ENCODE measurements at regions not wholly inside any gene's neighbourhood (a gene's known extent, or its start where the extent isn't known, plus 50 kb on each side); places are given as distances from the start of the nearest gene placed in this dataset.

DNA sequence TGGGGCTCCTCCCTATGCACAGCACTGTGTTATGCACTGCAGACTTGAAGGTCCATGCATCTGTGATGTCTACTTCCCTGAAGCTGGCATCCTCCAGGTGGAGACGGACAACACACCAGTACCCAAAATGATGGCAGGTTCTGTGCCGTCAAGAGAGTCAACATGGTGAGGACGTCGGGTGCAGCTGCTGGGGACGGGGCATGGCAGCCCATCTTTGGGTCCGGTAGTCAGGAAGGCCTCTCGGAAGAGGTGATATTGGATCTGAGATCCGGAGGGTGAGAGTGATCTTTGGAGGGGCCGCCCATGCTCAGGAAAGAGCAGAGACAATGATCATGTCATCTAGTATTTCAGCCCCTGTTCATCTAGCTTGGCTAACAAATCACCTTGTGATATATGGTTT is 104.1 kb downstream of the RIPK4 start:
- Histone ChIP-seq H3K4me1 (ENCODE audit: insufficient read depth, low read length) (peaks cover 7% of the 10 kb centered on the region; the same call in 1 of the 2 replicates), H3K9ac (ENCODE audit: low read depth, low read length) (no peak overlapping the region), H3K4me3 (ENCODE audit: low read length) (no peak overlapping the region), H3K27me3 (ENCODE audit: insufficient read depth, low read length) (no peaks in the 10 kb centered on the region), H3K9me3 (ENCODE audit: insufficient read depth, low read depth, low read length) (no peaks in the 10 kb centered on the region), H3K27ac (ENCODE audit: low read depth, low read length) (no peak overlapping the region), H3K36me3 (ENCODE audit: insufficient read depth, low read length) (no peaks in the 10 kb centered on the region)
- 91% methylated on average over 9 of the region's 9 CpGs for WGBS

DNA sequence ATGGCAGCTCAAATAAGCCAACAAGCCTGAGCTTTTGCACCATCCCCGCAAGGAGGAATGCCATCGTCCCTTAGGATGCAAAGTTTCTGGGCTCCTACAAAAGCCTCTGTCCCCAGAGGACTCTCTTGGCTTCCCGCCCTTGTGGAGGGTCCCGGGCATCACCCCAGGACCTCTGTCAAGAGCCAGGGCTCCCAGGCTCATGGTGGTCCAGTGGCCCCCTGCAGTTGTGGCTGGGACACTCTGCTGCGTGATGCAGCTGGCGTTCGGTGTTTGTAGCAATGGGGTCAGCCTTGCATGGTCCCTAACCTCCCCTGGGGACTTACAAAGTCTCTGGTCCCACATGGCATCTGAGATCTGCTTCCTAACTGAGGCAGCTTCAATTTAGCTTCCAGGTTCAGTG is 104.7 kb downstream of the RIPK4 start:
- WGBS = 94% methylated on average over 7 of the region's 7 CpGs
- Histone ChIP-seq H3K4me1 (ENCODE audit: insufficient read depth, low read length) (peaks cover 10% of the 10 kb centered on the region), H3K27ac (ENCODE audit: low read depth, low read length) (no peak overlapping the region), H3K27me3 (ENCODE audit: insufficient read depth, low read length) (no peaks in the 10 kb centered on the region), H3K9ac (ENCODE audit: low read depth, low read length) (no peak overlapping the region), H3K9me3 (ENCODE audit: insufficient read depth, low read depth, low read length) (no peaks in the 10 kb centered on the region), H3K36me3 (ENCODE audit: insufficient read depth, low read length) (no peaks in the 10 kb centered on the region), H3K4me3 (ENCODE audit: low read length) (no peak overlapping the region)

DNA sequence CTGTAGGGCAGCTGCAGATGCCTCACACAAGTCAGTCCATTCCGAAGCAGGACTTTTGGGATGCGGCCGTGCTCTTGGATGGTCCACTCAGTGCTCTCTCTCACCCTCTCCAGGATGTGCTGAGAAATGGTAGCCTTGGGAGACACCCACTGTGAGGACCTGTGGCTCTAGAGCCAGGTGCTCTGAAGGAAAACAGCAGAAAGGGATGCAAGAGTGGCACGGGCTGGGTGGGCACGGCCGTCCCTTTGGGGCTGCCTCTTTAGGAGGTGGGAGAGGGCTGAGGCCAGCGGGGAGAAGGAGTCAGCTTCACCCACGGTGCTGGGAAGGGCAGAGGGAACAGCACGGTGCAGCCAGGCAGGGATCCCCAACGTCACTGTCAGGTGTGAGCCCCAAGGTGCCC is 106.1 kb downstream of the RIPK4 start:
- no peak overlapping the region for H3K9ac ChIP-seq (ENCODE audit: low read depth, low read length)
- no peak overlapping the region for H3K27ac ChIP-seq (ENCODE audit: low read depth, low read length)
- H3K27me3 ChIP-seq (ENCODE audit: insufficient read depth, low read length) = no peaks in the 10 kb centered on the region
- H3K9me3 ChIP-seq (ENCODE audit: insufficient read depth, low read depth, low read length) = no peaks in the 10 kb centered on the region
- 76% methylated on average over 10 of the region's 10 CpGs for WGBS
- no peaks in the 10 kb centered on the region for H3K36me3 ChIP-seq (ENCODE audit: insufficient read depth, low read length)
- no peak overlapping the region for H3K4me3 ChIP-seq (ENCODE audit: low read length)
- H3K4me1 ChIP-seq (ENCODE audit: insufficient read depth, low read length) = peaks cover 14% of the 10 kb centered on the region

- Histone ChIP-seq H3K4me1 (ENCODE audit: insufficient read depth, low read length) (peaks cover 14% of the 10 kb centered on the region), H3K9ac (ENCODE audit: low read depth, low read length) (no peak overlapping the region), H3K9me3 (ENCODE audit: insufficient read depth, low read depth, low read length) (no peaks in the 10 kb centered on the region), H3K36me3 (ENCODE audit: insufficient read depth, low read length) (no peaks in the 10 kb centered on the region), H3K4me3 (ENCODE audit: low read length) (no peak overlapping the region), H3K27ac (ENCODE audit: low read depth, low read length) (no peak overlapping the region), H3K27me3 (ENCODE audit: insufficient read depth, low read length) (no peaks in the 10 kb centered on the region)
- WGBS = 92% methylated on average over 16 of the region's 16 CpGs
These were observed 106.9 kb downstream of the RIPK4 start for GRCh38 chr21:41659791-41660560.

DNA sequence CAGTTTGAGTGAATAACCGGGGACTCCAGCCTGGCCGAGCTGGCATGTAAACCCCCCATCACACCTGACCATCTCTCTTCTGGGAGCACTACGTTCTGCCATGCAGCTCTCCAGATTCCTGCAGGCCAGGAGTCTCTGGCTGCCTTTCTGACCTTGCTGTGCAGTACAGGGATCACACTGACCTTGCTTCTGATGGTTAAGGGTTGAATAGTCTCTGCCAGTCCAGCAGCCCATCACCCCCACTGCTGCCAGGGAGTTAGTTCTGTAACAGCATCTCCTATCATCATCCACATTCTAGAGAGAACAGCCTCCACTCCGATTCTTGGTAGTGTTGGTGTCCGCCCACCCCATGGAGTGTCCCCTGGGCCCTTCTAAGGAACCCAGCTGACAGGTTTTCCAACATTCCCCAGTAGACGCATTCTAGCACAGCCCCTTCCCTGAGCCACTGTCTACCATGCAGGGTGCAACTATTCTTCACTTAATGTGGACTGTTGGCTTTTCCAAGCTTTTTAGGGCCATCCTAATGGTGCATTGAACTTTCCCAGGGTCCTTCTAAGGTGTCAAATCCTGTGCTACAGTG is 109.8 kb downstream of the RIPK4 start:
- WGBS = 88% methylated on average over 6 of the region's 6 CpGs
- Histone ChIP-seq H3K9ac (ENCODE audit: low read depth, low read length) (no peak overlapping the region), H3K4me3 (ENCODE audit: low read length) (no peak overlapping the region), H3K9me3 (ENCODE audit: insufficient read depth, low read depth, low read length) (no peaks in the 10 kb centered on the region), H3K36me3 (ENCODE audit: insufficient read depth, low read length) (no peaks in the 10 kb centered on the region), H3K4me1 (ENCODE audit: insufficient read depth, low read length) (peaks cover 10% of the 10 kb centered on the region), H3K27me3 (ENCODE audit: insufficient read depth, low read length) (no peaks in the 10 kb centered on the region), H3K27ac (ENCODE audit: low read depth, low read length) (no peak overlapping the region)

DNA sequence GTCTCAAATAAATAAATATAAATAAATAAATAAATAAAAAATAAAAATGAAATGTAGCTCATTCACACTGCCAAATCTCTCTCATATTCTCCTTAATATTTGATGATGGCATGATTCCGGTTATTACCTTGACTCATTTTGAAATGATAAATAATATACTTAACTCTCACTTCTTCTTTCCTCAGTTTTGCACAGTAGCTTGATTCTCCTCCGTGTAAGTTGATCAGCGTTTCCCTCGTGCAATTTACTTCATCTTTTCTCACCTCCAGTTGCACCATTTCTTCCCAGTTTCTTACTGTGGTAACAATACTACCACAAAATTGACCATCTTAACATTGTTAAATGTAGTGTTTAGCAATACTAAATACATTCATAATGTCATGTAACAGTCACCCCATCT is 111.6 kb downstream of the RIPK4 start:
- Histone ChIP-seq H3K9me3 (ENCODE audit: insufficient read depth, low read depth, low read length) (no peaks in the 10 kb centered on the region), H3K4me3 (ENCODE audit: low read length) (no peak overlapping the region), H3K27ac (ENCODE audit: low read depth, low read length) (no peak overlapping the region), H3K4me1 (ENCODE audit: insufficient read depth, low read length) (peaks cover 10% of the 10 kb centered on the region), H3K36me3 (ENCODE audit: insufficient read depth, low read length) (no peaks in the 10 kb centered on the region), H3K9ac (ENCODE audit: low read depth, low read length) (no peak overlapping the region), H3K27me3 (ENCODE audit: insufficient read depth, low read length) (no peaks in the 10 kb centered on the region)
- 95% methylated on average over 4 of the region's 4 CpGs for WGBS

- Histone ChIP-seq H3K9me3 (ENCODE audit: insufficient read depth, low read depth, low read length) (no peaks in the 10 kb centered on the region), H3K9ac (ENCODE audit: low read depth, low read length) (no peak overlapping the region), H3K27ac (ENCODE audit: low read depth, low read length) (no peak overlapping the region), H3K4me1 (ENCODE audit: insufficient read depth, low read length) (peaks cover 10% of the 10 kb centered on the region), H3K36me3 (ENCODE audit: insufficient read depth, low read length) (no peaks in the 10 kb centered on the region), H3K4me3 (ENCODE audit: low read length) (no peak overlapping the region), H3K27me3 (ENCODE audit: insufficient read depth, low read length) (no peaks in the 10 kb centered on the region)
- WGBS = 97% methylated on average over 3 of the region's 3 CpGs
These were observed 112.8 kb downstream of the RIPK4 start for GRCh38 chr21:41653954-41654491.

GRCh38 chr21:41653243-41653953 is 113.5 kb downstream of the RIPK4 start:
- Histone ChIP-seq H3K36me3 (ENCODE audit: insufficient read depth, low read length) (no peaks in the 10 kb centered on the region), H3K4me1 (ENCODE audit: insufficient read depth, low read length) (peaks cover 10% of the 10 kb centered on the region), H3K9me3 (ENCODE audit: insufficient read depth, low read depth, low read length) (no peaks in the 10 kb centered on the region), H3K9ac (ENCODE audit: low read depth, low read length) (no peak overlapping the region), H3K27ac (ENCODE audit: low read depth, low read length) (no peak overlapping the region), H3K4me3 (ENCODE audit: low read length) (no peak overlapping the region), H3K27me3 (ENCODE audit: insufficient read depth, low read length) (no peaks in the 10 kb centered on the region)
- 84% methylated on average over 13 of the region's 13 CpGs for WGBS

- H3K36me3 ChIP-seq (ENCODE audit: insufficient read depth, low read length) = no peaks in the 10 kb centered on the region
- no peak overlapping the region for H3K9ac ChIP-seq (ENCODE audit: low read depth, low read length)
- no peaks in the 10 kb centered on the region for H3K9me3 ChIP-seq (ENCODE audit: insufficient read depth, low read depth, low read length)
- no peak overlapping the region for H3K4me3 ChIP-seq (ENCODE audit: low read length)
- H3K27me3 ChIP-seq (ENCODE audit: insufficient read depth, low read length) = no peaks in the 10 kb centered on the region
- H3K4me1 ChIP-seq (ENCODE audit: insufficient read depth, low read length) = peaks cover 1% of the 10 kb centered on the region; the same call in 1 of the 2 replicates
- WGBS = 96% methylated on average over 5 of the region's 6 CpGs
- no peak overlapping the region for H3K27ac ChIP-seq (ENCODE audit: low read depth, low read length)
These were observed 115.0 kb downstream of the RIPK4 start for GRCh38 chr21:41651830-41652229.

- no peak overlapping the region for H3K9ac ChIP-seq (ENCODE audit: low read depth, low read length)
- WGBS = 96% methylated on average over 8 of the region's 8 CpGs
- H3K27ac ChIP-seq (ENCODE audit: low read depth, low read length) = no peak overlapping the region
- no peak overlapping the region for H3K4me3 ChIP-seq (ENCODE audit: low read length)
- H3K36me3 ChIP-seq (ENCODE audit: insufficient read depth, low read length) = no peaks in the 10 kb centered on the region
- no peaks in the 10 kb centered on the region for H3K9me3 ChIP-seq (ENCODE audit: insufficient read depth, low read depth, low read length)
- no peaks in the 10 kb centered on the region for H3K27me3 ChIP-seq (ENCODE audit: insufficient read depth, low read length)
- H3K4me1 ChIP-seq (ENCODE audit: insufficient read depth, low read length) = no peaks in the 10 kb centered on the region
These were observed 115.4 kb downstream of the RIPK4 start for GRCh38 chr21:41651406-41651805.

DNA sequence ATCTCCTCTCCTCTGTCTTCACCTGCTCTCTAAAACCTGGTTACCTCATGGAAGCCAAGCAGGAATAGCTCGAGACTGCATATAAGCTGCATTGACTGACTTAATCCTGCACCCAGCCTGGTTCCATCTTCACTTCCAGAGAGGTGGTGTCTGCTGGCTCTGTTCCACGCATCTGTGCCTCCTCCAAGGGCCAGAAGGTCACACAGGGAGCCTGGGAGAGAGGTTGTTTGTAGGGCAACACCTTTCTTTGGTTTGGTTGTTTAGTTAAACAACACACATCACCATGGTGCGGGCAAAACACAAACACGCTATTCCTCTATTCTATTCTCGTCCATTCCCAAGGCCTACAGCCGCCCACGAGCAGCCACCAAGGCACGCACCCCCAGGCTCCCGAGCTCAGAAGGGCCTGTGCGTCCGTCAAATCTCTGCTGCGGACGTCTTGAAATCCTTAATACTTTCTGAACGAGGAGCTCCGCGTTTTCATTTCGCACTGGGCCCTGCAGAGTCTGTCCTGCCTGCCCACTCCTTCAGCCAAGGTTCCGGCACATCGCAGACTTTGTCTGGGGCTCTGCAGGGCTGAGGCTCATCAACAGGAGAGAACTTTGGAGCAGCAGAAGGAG is 116.2 kb downstream of the RIPK4 start:
- WGBS = 95% methylated on average over 19 of the region's 19 CpGs
- Histone ChIP-seq H3K4me1 (ENCODE audit: insufficient read depth, low read length) (no peaks in the 10 kb centered on the region), H3K27me3 (ENCODE audit: insufficient read depth, low read length) (no peaks in the 10 kb centered on the region), H3K27ac (ENCODE audit: low read depth, low read length) (no peak overlapping the region), H3K9me3 (ENCODE audit: insufficient read depth, low read depth, low read length) (no peaks in the 10 kb centered on the region), H3K4me3 (ENCODE audit: low read length) (no peak overlapping the region), H3K36me3 (ENCODE audit: insufficient read depth, low read length) (no peaks in the 10 kb centered on the region), H3K9ac (ENCODE audit: low read depth, low read length) (no peak overlapping the region)
